ENCODE measurements at regions not wholly inside any gene's neighbourhood (a gene's known extent, or its start where the extent isn't known, plus 50 kb on each side); places are given as distances from the start of the nearest gene placed in this dataset.

- no peak overlapping the region for H3K4me3 ChIP-seq
- peaks cover 0 to 15% (median 13%) of the 10 kb centered on the region in 4 donors for H3K9me3 ChIP-seq
- peak in 1 of 2 donors; percentile 58 for DNase-seq
- no peak overlapping the region for H3K27ac ChIP-seq
- no peaks in the 10 kb centered on the region for H3K27me3 ChIP-seq
- intact Hi-C loops (cut with DNase I; ENCODE audit: low total_unique reads) = no loop called here
- H3K36me3 ChIP-seq = no peaks in the 10 kb centered on the region
- TF ChIP-seq, protein P1, sequence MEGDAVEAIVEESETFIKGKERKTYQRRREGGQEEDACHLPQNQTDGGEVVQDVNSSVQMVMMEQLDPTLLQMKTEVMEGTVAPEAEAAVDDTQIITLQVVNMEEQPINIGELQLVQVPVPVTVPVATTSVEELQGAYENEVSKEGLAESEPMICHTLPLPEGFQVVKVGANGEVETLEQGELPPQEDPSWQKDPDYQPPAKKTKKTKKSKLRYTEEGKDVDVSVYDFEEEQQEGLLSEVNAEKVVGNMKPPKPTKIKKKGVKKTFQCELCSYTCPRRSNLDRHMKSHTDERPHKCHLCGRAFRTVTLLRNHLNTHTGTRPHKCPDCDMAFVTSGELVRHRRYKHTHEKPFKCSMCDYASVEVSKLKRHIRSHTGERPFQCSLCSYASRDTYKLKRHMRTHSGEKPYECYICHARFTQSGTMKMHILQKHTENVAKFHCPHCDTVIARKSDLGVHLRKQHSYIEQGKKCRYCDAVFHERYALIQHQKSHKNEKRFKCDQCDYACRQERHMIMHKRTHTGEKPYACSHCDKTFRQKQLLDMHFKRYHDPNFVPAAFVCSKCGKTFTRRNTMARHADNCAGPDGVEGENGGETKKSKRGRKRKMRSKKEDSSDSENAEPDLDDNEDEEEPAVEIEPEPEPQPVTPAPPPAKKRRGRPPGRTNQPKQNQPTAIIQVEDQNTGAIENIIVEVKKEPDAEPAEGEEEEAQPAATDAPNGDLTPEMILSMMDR (IDR thresholded peaks at IDR 0.05) = peak in 3 of 7 experiments; percentile 28 to 38 (median 38)
- no peak for TF ChIP-seq POLR2AphosphoS5 (IDR thresholded peaks at IDR 0.05)
- H3K4me1 ChIP-seq = no peaks in the 10 kb centered on the region
Observed at GRCh38 chr16:77599793-77600415, 122.4 kb upstream of the NUDT7 start.

DNA sequence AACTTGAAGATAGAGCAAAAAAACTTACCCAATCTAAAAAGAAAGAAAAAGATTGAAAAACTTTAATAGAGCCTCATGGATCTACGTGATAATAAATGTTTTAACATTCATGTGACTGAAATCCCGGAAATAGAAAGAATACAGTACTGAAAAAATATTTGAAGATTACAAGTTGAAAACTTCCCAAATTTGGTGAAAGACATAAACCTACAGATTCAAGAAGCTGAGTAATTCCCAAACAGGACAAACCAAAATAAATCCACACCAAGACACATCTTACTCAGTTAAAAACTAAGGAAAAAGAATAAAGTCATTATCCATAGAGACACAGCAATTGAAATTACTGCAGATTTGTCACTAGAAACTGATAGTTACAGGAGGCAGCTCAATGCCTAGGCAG, 121.8 kb upstream of the NUDT7 start:
- Histone ChIP-seq H3K36me3 (no peaks in the 10 kb centered on the region), H3K27ac (no peak overlapping the region), H3K4me3 (no peak overlapping the region), H3K27me3 (no peaks in the 10 kb centered on the region), H3K4me1 (no peaks in the 10 kb centered on the region), H3K9me3 (peaks cover 0 to 15% (median 13%) of the 10 kb centered on the region in 4 donors)
- intact Hi-C loops (cut with DNase I; ENCODE audit: low total_unique reads) = no loop called here
- DNase-seq = no peak
- TF ChIP-seq, protein P1 (IDR thresholded peaks at IDR 0.05) = no peak
- TF ChIP-seq POLR2A (IDR thresholded peaks at IDR 0.05) (no peak), POLR2AphosphoS5 (IDR thresholded peaks at IDR 0.05) (no peak), EP300 (IDR thresholded peaks at IDR 0.05) (no peak)
- WGBS, 5 donors = 77 to 92% (median 89%) methylated on average over 2 of the region's 2 CpGs

- Histone ChIP-seq H3K27ac (no peak overlapping the region), H3K4me1 (no peaks in the 10 kb centered on the region), H3K27me3 (no peaks in the 10 kb centered on the region), H3K36me3 (no peaks in the 10 kb centered on the region), H3K4me3 (no peak overlapping the region), H3K9me3 (peaks cover 0 to 15% (median 13%) of the 10 kb centered on the region in 4 donors)
- DNase-seq = no peak
- WGBS, 5 donors = 37 to 55% (median 46%) methylated on average over 2 of the region's 2 CpGs
- TF ChIP-seq EP300 (IDR thresholded peaks at IDR 0.05) (no peak), POLR2AphosphoS5 (IDR thresholded peaks at IDR 0.05) (no peak), POLR2A (IDR thresholded peaks at IDR 0.05) (no peak)
- TF ChIP-seq, protein P1 (IDR thresholded peaks at IDR 0.05) = no peak
- intact Hi-C loops (cut with DNase I; ENCODE audit: low total_unique reads) = no loop called here
Observed at GRCh38 chr16:77603656-77604055, 118.7 kb upstream of the NUDT7 start.

- intact Hi-C loops (cut with DNase I; ENCODE audit: low total_unique reads) = no loop called here
- Histone ChIP-seq H3K4me1 (no peaks in the 10 kb centered on the region), H3K9me3 (no peaks in the 10 kb centered on the region), H3K36me3 (no peaks in the 10 kb centered on the region), H3K27ac (no peak overlapping the region), H3K27me3 (no peaks in the 10 kb centered on the region), H3K4me3 (no peak overlapping the region)
- 89 to 95% (median 90%) methylated on average over 6 of the region's 6 CpGs for WGBS, 5 donors
- TF ChIP-seq POLR2AphosphoS5 (IDR thresholded peaks at IDR 0.05) = no peak
- TF ChIP-seq, protein P1 (IDR thresholded peaks at IDR 0.05) = no peak
- TF ChIP-seq EP300 (IDR thresholded peaks at IDR 0.05) = no peak
- TF ChIP-seq POLR2A (IDR thresholded peaks at IDR 0.05) = no peak
- no peak for DNase-seq
Observed at GRCh38 chr16:77610496-77610895, 111.8 kb upstream of the NUDT7 start.

Data from stomach (tissue), 8 donors.